Colonic mucosa (tissue), 4 donors: ENCODE measurements at regions not wholly inside any gene's neighbourhood (a gene's known extent, or its start where the extent isn't known, plus 50 kb on each side); places are given as distances from the start of the nearest gene placed in this dataset.

Experiments
- DNase-seq: peaks from one replicate; pipeline ENCODE4 v3.0.0-alpha.2; 2020
- H3K27ac ChIP-seq: fragments of 200-600 bp; one replicate; pipeline ENCODE4 v1.8.0; 2021
- H3K27me3 ChIP-seq: fragments of 200-600 bp; one replicate; pipeline ENCODE4 v1.8.0; 2021
- H3K36me3 ChIP-seq: fragments of 200-600 bp; one replicate; pipeline ENCODE4 v1.8.0; 2021
- H3K4me1 ChIP-seq: fragments of 200-600 bp; one replicate; pipeline ENCODE4 v1.8.0; 2021; ENCODE audit warnings: mild to moderate bottlenecking
- H3K4me3 ChIP-seq: fragments of 200-600 bp; one replicate; pipeline ENCODE4 v1.8.0; 2021
- H3K9ac ChIP-seq, 2 donors: one replicate each; pipeline ENCODE4 v1.7.0; 2013; ENCODE audit warnings: control low read depth in 2 of 2, low read depth in 2 of 2, low read length in 2 of 2
- H3K9me3 ChIP-seq: fragments of 200-600 bp; one replicate; pipeline ENCODE4 v1.8.0; 2021
- CTCF ChIP-seq: fragments of 200-600 bp; IDR thresholded peaks from one replicate; pipeline ENCODE4 v1.8.0; 2022; ENCODE audit warnings: antibody characterized with exemption, mild to moderate bottlenecking
- intact Hi-C: fragments of 100-400 bp; cut with DNase I; formaldehyde crosslinking; loops from one replicate; pipeline ENCODE4 v1.14.1; 2022
- donor health status: healthy.
- donor health status: DM: no; HTN: no; CAD: no.
- donor health status: DM: no; HTN: no; CAD: no.

DNA sequence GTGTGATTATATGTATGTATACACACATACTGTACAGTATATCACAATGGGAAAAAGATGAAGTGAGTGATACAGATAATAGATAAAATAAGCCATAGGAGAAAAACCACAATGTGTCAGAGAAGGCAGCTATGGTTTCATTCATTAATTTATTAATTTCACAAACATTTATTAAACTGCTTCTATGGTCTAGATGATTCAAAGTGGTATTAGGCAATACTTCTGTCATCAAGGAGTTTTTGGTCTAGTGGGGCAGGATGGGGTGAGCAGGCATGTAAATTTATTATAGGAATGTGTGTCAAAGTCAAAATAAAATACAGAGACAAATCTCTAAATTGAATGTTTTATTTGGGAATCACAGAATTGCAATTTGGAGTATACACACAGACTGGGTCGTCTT lies 65.2 kb upstream of the ANKEF1 start:
- Histone ChIP-seq H3K27ac (no peak overlapping the region), H3K9me3 (no peaks in the 10 kb centered on the region), H3K4me3 (no peak overlapping the region), H3K36me3 (no peaks in the 10 kb centered on the region), H3K9ac (no peak overlapping the region), H3K27me3 (no peaks in the 10 kb centered on the region), H3K4me1 (no peaks in the 10 kb centered on the region)
- intact Hi-C loops, result loop anchor here (5.0 kb wide), 1 partner anchor 352 kb away; no protein-coding TSS in a partner anchor
- no peak for DNase-seq
- no peak for TF ChIP-seq CTCF

GRCh38 chr20:9968015-9968414 lies 66.8 kb upstream of the ANKEF1 start:
- DNase-seq, result no peak
- Histone ChIP-seq H3K27ac (no peak overlapping the region), H3K36me3 (no peaks in the 10 kb centered on the region), H3K9me3 (no peaks in the 10 kb centered on the region), H3K4me1 (no peaks in the 10 kb centered on the region), H3K9ac (no peak overlapping the region), H3K4me3 (no peak overlapping the region), H3K27me3 (no peaks in the 10 kb centered on the region)
- no peak for TF ChIP-seq CTCF
- intact Hi-C loops, result loop anchor here (5.0 kb wide), 1 partner anchor 351 kb away; no protein-coding TSS in a partner anchor

DNA sequence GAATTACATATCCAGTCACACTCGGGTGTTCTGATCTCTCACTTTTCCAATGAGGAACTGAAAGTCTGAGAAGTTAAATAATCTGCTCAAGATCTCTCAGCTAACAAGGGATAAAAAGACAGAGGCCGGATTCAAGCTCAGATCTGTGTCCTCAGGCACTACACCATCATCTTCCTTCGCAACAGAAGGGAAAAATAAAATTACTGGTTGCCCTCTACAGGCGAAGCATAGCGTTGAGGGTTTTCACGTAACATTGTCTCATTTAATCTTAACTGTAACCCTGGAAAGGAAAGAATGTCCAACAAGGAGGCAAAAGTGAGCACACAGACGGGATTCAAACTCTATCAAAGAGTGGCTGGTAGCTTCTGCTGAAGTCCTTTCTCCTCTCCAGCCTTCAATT lies 67.8 kb upstream of the ANKEF1 start:
- intact Hi-C loops, result loop anchor here (5.0 kb wide), 1 partner anchor 350 kb away; no protein-coding TSS in a partner anchor
- no peak overlapping the region for H3K4me3 ChIP-seq
- no peaks in the 10 kb centered on the region for H3K4me1 ChIP-seq
- H3K9me3 ChIP-seq, result no peaks in the 10 kb centered on the region
- H3K27ac ChIP-seq, result no peak overlapping the region
- H3K9ac ChIP-seq, result no peak overlapping the region
- no peak for DNase-seq
- H3K36me3 ChIP-seq, result no peaks in the 10 kb centered on the region
- H3K27me3 ChIP-seq, result no peaks in the 10 kb centered on the region
- TF ChIP-seq CTCF, result no peak

- no peak for TF ChIP-seq CTCF
- H3K36me3 ChIP-seq, result no peaks in the 10 kb centered on the region
- DNase-seq, result no peak
- no peaks in the 10 kb centered on the region for H3K27me3 ChIP-seq
- no peaks in the 10 kb centered on the region for H3K4me1 ChIP-seq
- H3K4me3 ChIP-seq, result no peak overlapping the region
- no peaks in the 10 kb centered on the region for H3K9me3 ChIP-seq
- intact Hi-C loops, result no loop called here
- H3K27ac ChIP-seq, result no peak overlapping the region
- H3K9ac ChIP-seq, result no peak overlapping the region
Observed at GRCh38 chr20:9963029-9963428, 71.8 kb upstream of the ANKEF1 start.

- intact Hi-C loops, result no loop called here
- no peak for TF ChIP-seq CTCF
- no peaks in the 10 kb centered on the region for H3K4me1 ChIP-seq
- no peak for DNase-seq
- H3K36me3 ChIP-seq, result no peaks in the 10 kb centered on the region
- no peak overlapping the region for H3K4me3 ChIP-seq
- H3K27ac ChIP-seq, result no peak overlapping the region
- H3K9ac ChIP-seq, result no peak overlapping the region
- no peaks in the 10 kb centered on the region for H3K9me3 ChIP-seq
- H3K27me3 ChIP-seq, result no peaks in the 10 kb centered on the region
Observed at GRCh38 chr20:9958693-9959092, 76.1 kb upstream of the ANKEF1 start.

GRCh38 chr20:9955646-9956045 lies 79.1 kb upstream of the ANKEF1 start:
- no peak overlapping the region for H3K9ac ChIP-seq
- intact Hi-C loops, result no loop called here
- TF ChIP-seq CTCF, result no peak
- H3K4me1 ChIP-seq, result no peaks in the 10 kb centered on the region
- DNase-seq, result no peak
- H3K4me3 ChIP-seq, result no peak overlapping the region
- H3K36me3 ChIP-seq, result no peaks in the 10 kb centered on the region
- H3K27ac ChIP-seq, result no peak overlapping the region
- H3K27me3 ChIP-seq, result no peaks in the 10 kb centered on the region
- H3K9me3 ChIP-seq, result no peaks in the 10 kb centered on the region
